Parathyroid adenoma (tissue), 2 donors: ENCODE measurements at regions not wholly inside any gene's neighbourhood (a gene's known extent, or its start where the extent isn't known, plus 50 kb on each side); places are given as distances from the start of the nearest gene placed in this dataset.
"Not testable (repeated sequence)": the region's sequence is repeated elsewhere in the genome, so short reads cannot be mapped to it uniquely, and the experiment has no call there.

Experiments used
- H2AFZ ChIP-seq: fragments of 300-600 bp; sonication (generic); one replicate; pipeline ENCODE4 v1.7.0; 2017; ENCODE audit warnings: antibody characterized with exemption, mild to moderate bottlenecking
- H3K27ac ChIP-seq: fragments of 300-600 bp; sonication (generic); one replicate; pipeline ENCODE4 v1.7.0; 2017
- H3K27me3 ChIP-seq: fragments of 300-600 bp; sonication (generic); one replicate; pipeline ENCODE4 v1.7.0; 2017; ENCODE audit warnings: low read length; ENCODE audit not compliant: control insufficient read depth, insufficient read depth
- H3K36me3 ChIP-seq: fragments of 300-600 bp; sonication (generic); one replicate; pipeline ENCODE4 v1.7.0; 2017; ENCODE audit warnings: low read length; ENCODE audit not compliant: control insufficient read depth, insufficient read depth
- H3K4me1 ChIP-seq: fragments of 300-600 bp; sonication (generic); one replicate; pipeline ENCODE4 v1.7.0; 2017; ENCODE audit warnings: control low read depth
- H3K4me2 ChIP-seq: fragments of 300-600 bp; sonication (generic); one replicate; pipeline ENCODE4 v1.7.0; 2017; ENCODE audit warnings: low read length
- H3K4me3 ChIP-seq: fragments of 300-600 bp; sonication (generic); one replicate; pipeline ENCODE4 v1.7.0; 2017; ENCODE audit warnings: low read depth, low read length
- H3K79me2 ChIP-seq: fragments of 300-600 bp; sonication (generic); one replicate; pipeline ENCODE4 v1.7.0; 2017; ENCODE audit warnings: control low read depth
- H3K9ac ChIP-seq: fragments of 300-600 bp; sonication (generic); one replicate; pipeline ENCODE4 v1.7.0; 2017; ENCODE audit warnings: mild to moderate bottlenecking
- H3K9me3 ChIP-seq: fragments of 300-600 bp; sonication (generic); one replicate; pipeline ENCODE4 v1.7.0; 2017; ENCODE audit warnings: low read length; ENCODE audit not compliant: control insufficient read depth
- TF ChIP-seq, protein P1 (sequence below): fragments of 300-600 bp; sonication (generic); IDR thresholded peaks from one replicate; pipeline ENCODE4 v1.7.0; 2017; ENCODE audit warnings: antibody characterized with exemption, mild to moderate bottlenecking
- donor health status: primary hyperparathyroidism.

DNA sequence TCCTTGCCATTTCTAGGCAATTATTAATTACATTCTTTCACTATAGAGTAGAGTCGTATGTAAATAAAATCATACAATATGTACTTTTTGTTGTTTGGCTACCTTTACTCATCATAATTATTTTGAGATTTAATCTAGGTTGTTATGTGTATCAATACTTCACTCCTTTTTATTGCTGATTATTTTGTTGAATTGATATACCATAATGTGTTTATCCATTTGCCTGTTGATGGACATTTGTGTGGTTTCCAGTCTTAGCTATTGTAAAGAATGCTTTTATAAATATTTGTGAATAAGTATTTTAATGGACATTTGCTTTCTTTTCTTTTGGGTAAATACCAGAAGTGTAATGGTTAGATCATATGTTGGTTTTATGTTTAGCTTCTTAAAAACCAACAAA is 174.0 kb downstream of the RAMP3 start:
- no peak overlapping the region for H3K4me2 ChIP-seq
- no peak overlapping the region for H3K27ac ChIP-seq
- no peaks in the 10 kb centered on the region for H3K79me2 ChIP-seq
- no peaks in the 10 kb centered on the region for H3K27me3 ChIP-seq
- no peak overlapping the region for H3K4me3 ChIP-seq
- H2AFZ ChIP-seq, result no peak overlapping the region
- TF ChIP-seq, protein P1, sequence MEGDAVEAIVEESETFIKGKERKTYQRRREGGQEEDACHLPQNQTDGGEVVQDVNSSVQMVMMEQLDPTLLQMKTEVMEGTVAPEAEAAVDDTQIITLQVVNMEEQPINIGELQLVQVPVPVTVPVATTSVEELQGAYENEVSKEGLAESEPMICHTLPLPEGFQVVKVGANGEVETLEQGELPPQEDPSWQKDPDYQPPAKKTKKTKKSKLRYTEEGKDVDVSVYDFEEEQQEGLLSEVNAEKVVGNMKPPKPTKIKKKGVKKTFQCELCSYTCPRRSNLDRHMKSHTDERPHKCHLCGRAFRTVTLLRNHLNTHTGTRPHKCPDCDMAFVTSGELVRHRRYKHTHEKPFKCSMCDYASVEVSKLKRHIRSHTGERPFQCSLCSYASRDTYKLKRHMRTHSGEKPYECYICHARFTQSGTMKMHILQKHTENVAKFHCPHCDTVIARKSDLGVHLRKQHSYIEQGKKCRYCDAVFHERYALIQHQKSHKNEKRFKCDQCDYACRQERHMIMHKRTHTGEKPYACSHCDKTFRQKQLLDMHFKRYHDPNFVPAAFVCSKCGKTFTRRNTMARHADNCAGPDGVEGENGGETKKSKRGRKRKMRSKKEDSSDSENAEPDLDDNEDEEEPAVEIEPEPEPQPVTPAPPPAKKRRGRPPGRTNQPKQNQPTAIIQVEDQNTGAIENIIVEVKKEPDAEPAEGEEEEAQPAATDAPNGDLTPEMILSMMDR, result no peak
- H3K4me1 ChIP-seq, result no peaks in the 10 kb centered on the region
- H3K9ac ChIP-seq, result no peak overlapping the region
- no peaks in the 10 kb centered on the region for H3K36me3 ChIP-seq
- no peaks in the 10 kb centered on the region for H3K9me3 ChIP-seq

DNA sequence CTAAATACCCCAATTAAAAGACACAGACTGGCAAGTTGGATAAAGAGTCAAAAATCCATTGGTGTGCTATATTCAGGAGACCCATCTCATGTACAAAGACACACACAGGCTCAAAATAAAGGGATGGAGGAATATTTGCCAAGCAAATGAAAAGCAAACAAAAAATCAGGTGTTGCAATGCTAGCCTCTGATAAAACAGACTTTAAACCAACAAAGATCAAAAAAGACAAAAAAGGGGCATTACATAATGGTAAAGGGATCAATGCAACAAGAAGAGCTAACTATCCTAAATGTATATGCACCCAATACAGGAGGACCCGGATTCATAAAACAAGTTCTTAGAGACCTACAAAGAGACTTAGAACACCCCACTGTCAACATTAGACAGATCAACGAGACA is 177.4 kb downstream of the RAMP3 start:
- not testable (repeated sequence) for H3K9me3 ChIP-seq, H3K4me1 ChIP-seq, H3K79me2 ChIP-seq, H3K27me3 ChIP-seq, H3K4me2 ChIP-seq, H3K27ac ChIP-seq, H2AFZ ChIP-seq, H3K9ac ChIP-seq, H3K4me3 ChIP-seq, H3K36me3 ChIP-seq

- H2AFZ ChIP-seq, result no peak overlapping the region
- H3K36me3 ChIP-seq, result no peaks in the 10 kb centered on the region
- H3K79me2 ChIP-seq, result no peaks in the 10 kb centered on the region
- H3K9me3 ChIP-seq, result no peaks in the 10 kb centered on the region
- no peak overlapping the region for H3K9ac ChIP-seq
- no peak overlapping the region for H3K4me2 ChIP-seq
- no peaks in the 10 kb centered on the region for H3K4me1 ChIP-seq
- no peaks in the 10 kb centered on the region for H3K27me3 ChIP-seq
- H3K4me3 ChIP-seq, result no peak overlapping the region
- no peak overlapping the region for H3K27ac ChIP-seq
- TF ChIP-seq, protein P1, result no peak
Observed at GRCh38 chr7:45342236-45342635, 184.6 kb downstream of the RAMP3 start.

DNA sequence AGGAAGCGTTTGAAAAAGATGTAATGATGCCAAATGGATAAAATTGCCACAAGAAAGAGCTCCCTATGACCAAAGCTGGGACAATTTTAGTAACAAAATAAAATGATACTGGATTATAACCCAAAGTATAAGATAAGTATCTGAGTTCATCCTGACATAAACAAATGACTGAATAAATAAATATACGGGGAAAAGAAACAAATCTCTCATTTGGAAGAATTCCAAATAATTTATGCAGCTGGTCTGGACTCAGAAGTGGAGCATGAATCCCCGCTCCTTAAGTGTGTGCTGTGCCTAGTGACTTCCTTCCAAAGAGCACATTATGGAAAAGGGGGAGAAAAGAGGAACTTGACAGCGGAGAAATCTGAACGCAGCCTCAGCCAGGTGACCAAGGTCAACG is 186.2 kb downstream of the RAMP3 start:
- Histone ChIP-seq H3K4me3 (no peak overlapping the region), H3K36me3 (no peaks in the 10 kb centered on the region), H3K4me2 (peak overlapping the region; percentile 28), H2AFZ (no peak overlapping the region), H3K9ac (no peak overlapping the region), H3K27me3 (no peaks in the 10 kb centered on the region), H3K4me1 (no peaks in the 10 kb centered on the region), H3K27ac (no peak overlapping the region), H3K79me2 (no peaks in the 10 kb centered on the region), H3K9me3 (no peaks in the 10 kb centered on the region)
- TF ChIP-seq, protein P1, result no peak

- no peaks in the 10 kb centered on the region for H3K4me1 ChIP-seq
- no peaks in the 10 kb centered on the region for H3K36me3 ChIP-seq
- no peaks in the 10 kb centered on the region for H3K27me3 ChIP-seq
- H3K79me2 ChIP-seq, result no peaks in the 10 kb centered on the region
- H2AFZ ChIP-seq, result no peak overlapping the region
- no peak overlapping the region for H3K9ac ChIP-seq
- TF ChIP-seq, protein P1, result no peak
- no peak overlapping the region for H3K4me3 ChIP-seq
- H3K4me2 ChIP-seq, result no peak overlapping the region
- no peaks in the 10 kb centered on the region for H3K9me3 ChIP-seq
- H3K27ac ChIP-seq, result no peak overlapping the region
Observed at GRCh38 chr7:45347804-45348203, 190.2 kb downstream of the RAMP3 start.
